GM19025 (cell line): ENCODE measurements at regions not wholly inside any gene's neighbourhood (a gene's known extent, or its start where the extent isn't known, plus 50 kb on each side); places are given as distances from the start of the nearest gene placed in this dataset.

Experiments
- ATAC-seq: cut with Tn5 transposase; IDR thresholded peaks from one replicate; pipeline ENCODE4 v1.9.1; 2021; ENCODE audit warnings: mild to moderate bottlenecking, low read depth, moderate library complexity; ENCODE audit not compliant: unreplicated experiment

GRCh38 chr2:220077488-220077887 is 450.1 kb downstream of the SLC4A3 start:
- no peak for ATAC-seq

GRCh38 chr2:220078439-220078838 is 451.0 kb downstream of the SLC4A3 start:
- no peak for ATAC-seq

- no peak for ATAC-seq
Measured at GRCh38 chr2:220079595-220079994, 452.2 kb downstream of the SLC4A3 start.

GRCh38 chr2:220081171-220081570 is 453.7 kb downstream of the SLC4A3 start:
- no peak for ATAC-seq

- ATAC-seq, result no peak
Measured at GRCh38 chr2:220090050-220090449, 462.6 kb downstream of the SLC4A3 start.

GRCh38 chr2:220096406-220096805 is 469.0 kb downstream of the SLC4A3 start:
- no peak for ATAC-seq

GRCh38 chr2:220101980-220102379 is 474.6 kb downstream of the SLC4A3 start:
- no peak for ATAC-seq

- ATAC-seq, result no peak
Measured at GRCh38 chr2:220103596-220103995, 476.2 kb downstream of the SLC4A3 start.

GRCh38 chr2:220104871-220105351 is 477.5 kb downstream of the SLC4A3 start:
- ATAC-seq, result no peak

GRCh38 chr2:220106065-220106464 is 478.6 kb downstream of the SLC4A3 start:
- no peak for ATAC-seq

- no peak for ATAC-seq
Measured at GRCh38 chr2:220107380-220107791, 480.0 kb downstream of the SLC4A3 start.

- ATAC-seq, result no peak
Measured at GRCh38 chr2:220114443-220114842, 487.0 kb downstream of the SLC4A3 start.

GRCh38 chr2:220117025-220117424 is 489.6 kb downstream of the SLC4A3 start:
- no peak for ATAC-seq

- no peak for ATAC-seq
Measured at GRCh38 chr2:220120041-220120440, 492.6 kb downstream of the SLC4A3 start.

- no peak for ATAC-seq
Measured at GRCh38 chr2:220123751-220124150, 496.3 kb downstream of the SLC4A3 start.

GRCh38 chr2:220125551-220125950 is 498.1 kb downstream of the SLC4A3 start:
- no peak for ATAC-seq

- ATAC-seq, result no peak
Measured at GRCh38 chr2:220127311-220127710, 499.9 kb downstream of the SLC4A3 start.

- ATAC-seq, result no peak
Measured at GRCh38 chr2:220127876-220128275, 500.4 kb downstream of the SLC4A3 start.

GRCh38 chr2:220129391-220129790 is 502.0 kb downstream of the SLC4A3 start:
- ATAC-seq, result no peak

GRCh38 chr2:220134756-220135534 is 507.5 kb downstream of the SLC4A3 start:
- ATAC-seq, result no peak

GRCh38 chr2:220143336-220143735 is 515.9 kb downstream of the SLC4A3 start:
- ATAC-seq, result no peak

- ATAC-seq, result no peak
Measured at GRCh38 chr2:220144411-220144810, 517.0 kb downstream of the SLC4A3 start.
